GM21717 (cell line): ENCODE measurements at regions not wholly inside any gene's neighbourhood (a gene's known extent, or its start where the extent isn't known, plus 50 kb on each side); places are given as distances from the start of the nearest gene placed in this dataset.

Experiments used
- ATAC-seq: cut with Tn5 transposase; IDR thresholded peaks from one replicate; pipeline ENCODE4 v1.9.1; 2021; ENCODE audit warnings: mild to moderate bottlenecking, moderate library complexity; ENCODE audit not compliant: unreplicated experiment

- ATAC-seq: no peak
These were observed 157.7 kb upstream of the DIPK2B start for GRCh38 chrX:45358392-45358791.

DNA sequence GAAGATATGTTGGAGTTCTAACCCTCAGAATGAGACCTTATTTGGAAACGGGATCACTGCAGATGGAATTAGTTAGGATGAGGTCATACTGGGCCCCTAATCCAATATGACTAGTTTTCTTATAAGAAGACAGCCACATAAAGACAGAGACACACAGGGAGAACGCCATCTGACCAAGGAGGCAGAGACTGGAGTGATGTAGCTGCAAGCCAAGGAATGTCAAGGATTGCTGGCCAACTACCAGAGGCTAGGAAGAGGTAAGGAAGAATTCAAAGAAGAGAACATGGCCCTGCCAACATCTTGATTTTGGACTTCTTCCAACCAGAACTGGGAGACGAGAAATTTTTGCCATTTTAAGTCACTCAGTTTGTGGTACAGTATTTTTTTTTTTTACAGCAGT is 152.8 kb upstream of the DIPK2B start:
- no peak for ATAC-seq

- ATAC-seq: no peak
These were observed 151.9 kb upstream of the DIPK2B start for GRCh38 chrX:45352611-45353010.

- no peak for ATAC-seq
These were observed 150.8 kb upstream of the DIPK2B start for GRCh38 chrX:45351478-45351877.

DNA sequence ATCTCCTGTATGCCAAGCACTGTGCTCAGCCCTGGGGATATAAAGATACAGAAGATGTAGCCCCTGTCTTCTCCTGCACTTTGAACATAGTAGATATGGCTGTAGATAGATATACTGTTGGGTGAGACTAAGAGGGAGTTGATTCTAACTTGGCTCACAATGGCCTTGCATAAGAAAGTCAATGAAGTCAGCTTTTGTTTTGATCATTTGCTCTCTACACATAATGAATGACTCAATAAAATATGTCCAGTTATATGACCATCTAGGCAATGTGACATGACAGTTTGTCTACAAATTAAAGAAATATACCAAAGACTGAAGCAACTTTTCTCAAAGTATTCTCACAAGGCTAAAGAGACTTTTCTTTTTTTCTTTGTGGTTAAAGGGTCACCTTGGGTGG is 147.6 kb upstream of the DIPK2B start:
- ATAC-seq: no peak

DNA sequence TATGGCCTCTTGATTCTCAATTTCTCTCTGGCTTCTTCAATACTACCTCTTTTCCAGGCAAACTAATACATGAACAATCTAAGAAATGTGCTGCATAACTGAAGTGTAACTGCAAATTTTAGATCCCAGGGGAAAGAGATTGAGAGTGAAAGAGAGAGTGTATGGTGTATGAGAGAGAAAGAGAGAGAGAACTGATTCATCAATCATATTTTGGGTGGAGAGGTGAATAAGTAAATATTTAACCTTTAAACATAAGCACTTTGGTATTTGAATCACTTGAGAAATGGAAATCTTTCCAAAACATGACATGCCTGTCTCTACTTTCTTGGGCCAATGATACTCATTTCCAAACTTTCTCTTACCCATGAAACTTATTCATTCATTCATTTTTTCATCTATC is 147.2 kb upstream of the DIPK2B start:
- no peak for ATAC-seq

DNA sequence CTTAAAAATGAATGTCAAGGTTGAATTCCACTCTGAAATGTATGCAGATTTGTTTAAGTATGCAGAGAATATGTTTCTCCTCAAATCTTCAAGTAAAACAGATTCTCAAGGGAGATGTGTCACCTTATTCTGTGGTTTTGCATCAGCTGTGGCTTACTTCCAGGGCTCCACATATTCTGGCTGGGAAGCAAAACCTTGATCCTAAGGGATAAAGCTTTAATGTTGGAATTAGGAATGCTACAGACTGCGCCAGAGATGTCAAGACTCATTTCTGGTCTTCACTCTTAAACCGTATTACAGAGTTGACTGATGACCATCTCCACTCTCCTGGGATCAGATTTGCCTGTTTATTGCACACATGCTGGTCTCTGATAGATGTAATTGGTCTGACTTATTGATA is 143.9 kb upstream of the DIPK2B start:
- no peak for ATAC-seq

GRCh38 chrX:45329217-45329616 is 128.5 kb upstream of the DIPK2B start:
- ATAC-seq: no peak

GRCh38 chrX:45324941-45325340 is 124.3 kb upstream of the DIPK2B start:
- no peak for ATAC-seq

GRCh38 chrX:45323387-45323786 is 122.7 kb upstream of the DIPK2B start:
- no peak for ATAC-seq

DNA sequence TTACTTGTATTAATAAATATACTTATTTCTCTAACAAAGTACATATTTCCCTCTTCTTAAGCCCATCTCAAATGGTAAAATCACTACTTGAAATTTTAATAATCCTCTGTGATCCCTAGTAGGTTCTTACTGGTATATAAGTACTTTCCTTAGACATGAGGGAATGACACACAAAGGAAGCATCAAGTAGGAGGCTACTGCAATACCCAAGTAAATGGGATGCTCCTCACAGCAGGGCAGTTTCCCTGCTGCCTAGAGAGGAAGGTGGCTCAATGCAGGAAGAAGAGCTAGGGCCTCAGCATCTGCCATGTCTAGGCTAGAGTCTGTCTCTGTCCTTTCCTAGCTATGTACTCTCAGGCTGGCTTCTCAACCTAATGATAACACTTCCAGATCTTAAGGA is 122.1 kb upstream of the DIPK2B start:
- no peak for ATAC-seq

GRCh38 chrX:45322382-45322781 is 121.7 kb upstream of the DIPK2B start:
- no peak for ATAC-seq

- ATAC-seq: no peak
These were observed 119.5 kb upstream of the DIPK2B start for GRCh38 chrX:45320191-45320590.

GRCh38 chrX:45309801-45310200 is 109.1 kb upstream of the DIPK2B start:
- no peak for ATAC-seq

GRCh38 chrX:45309096-45309495 is 108.4 kb upstream of the DIPK2B start:
- no peak for ATAC-seq

- no peak for ATAC-seq
These were observed 106.1 kb upstream of the DIPK2B start for GRCh38 chrX:45306794-45307193.

- no peak for ATAC-seq
These were observed 100.0 kb upstream of the DIPK2B start for GRCh38 chrX:45300638-45301037.

DNA sequence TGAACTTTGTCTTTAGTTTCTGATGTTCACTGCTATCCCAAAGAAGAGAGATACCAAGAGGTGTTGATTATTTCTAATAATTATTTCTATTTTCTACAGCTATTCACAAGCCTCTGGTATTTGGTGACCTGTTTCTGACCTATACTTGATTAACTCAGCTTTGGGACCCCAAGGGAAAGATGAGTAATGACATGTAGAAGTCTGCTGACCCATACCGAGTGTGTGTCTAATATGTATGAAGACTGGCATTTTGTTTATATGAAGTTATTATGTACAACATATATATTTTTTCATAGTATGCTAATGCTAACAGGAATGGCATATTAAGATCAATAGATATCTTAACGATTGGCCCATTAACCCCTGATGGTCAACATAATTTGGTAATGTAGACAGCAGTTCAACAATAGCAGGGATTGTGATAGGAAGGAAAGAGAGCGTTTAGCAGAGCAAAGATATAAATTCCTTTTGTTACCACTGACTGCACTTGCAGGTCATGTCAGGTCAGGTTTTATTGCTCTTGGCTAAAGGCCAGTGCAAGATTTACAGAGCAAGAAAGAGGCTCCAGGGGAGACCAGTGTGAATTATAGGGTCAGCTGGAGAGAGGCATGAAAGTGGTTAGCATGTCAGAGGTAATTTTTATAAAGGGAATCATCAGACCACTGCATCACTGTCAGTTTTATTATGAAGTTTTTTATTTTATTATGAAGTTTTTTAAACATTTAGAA is 94.7 kb upstream of the DIPK2B start:
- ATAC-seq: no peak

GRCh38 chrX:45274576-45274975 is 73.9 kb upstream of the DIPK2B start:
- no peak for ATAC-seq

DNA sequence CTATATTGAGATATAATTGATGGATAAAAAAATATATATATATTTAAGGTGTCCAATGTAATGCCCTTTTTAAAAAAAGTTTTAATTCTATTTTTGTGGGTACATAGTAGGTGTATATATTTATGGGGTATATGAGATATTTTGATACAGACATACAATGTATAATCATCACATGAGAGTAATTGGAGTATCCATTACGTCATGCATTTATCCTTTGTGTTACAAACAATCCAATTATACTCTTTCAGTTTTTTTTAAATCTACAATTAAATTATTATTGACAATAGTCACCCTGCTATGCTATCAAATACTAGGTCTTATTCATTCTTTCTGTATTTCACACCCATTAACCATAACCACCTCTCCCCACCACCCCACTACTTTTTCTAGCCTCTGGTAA is 66.3 kb upstream of the DIPK2B start:
- no peak for ATAC-seq

DNA sequence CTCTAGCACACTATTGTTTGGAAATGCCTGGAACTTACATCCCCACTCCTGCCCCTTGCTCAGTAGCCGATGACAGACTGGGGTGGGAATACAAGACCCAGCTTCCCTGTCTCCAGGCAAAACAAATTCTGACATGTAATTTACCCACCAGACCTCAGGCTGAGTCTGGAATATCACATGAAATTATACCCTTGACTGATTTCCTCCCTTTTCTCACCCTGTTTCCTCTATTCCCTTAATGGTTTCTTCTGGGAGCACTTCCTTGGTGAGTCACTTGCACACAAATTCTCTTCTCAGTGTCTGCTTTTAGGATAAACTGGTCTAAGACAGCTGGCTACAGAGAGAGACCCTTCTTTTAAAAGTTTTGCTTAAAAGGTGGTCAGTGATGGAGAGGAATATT is 65.8 kb upstream of the DIPK2B start:
- ATAC-seq: no peak

- ATAC-seq: no peak
These were observed 64.2 kb upstream of the DIPK2B start for GRCh38 chrX:45264865-45265264.

DNA sequence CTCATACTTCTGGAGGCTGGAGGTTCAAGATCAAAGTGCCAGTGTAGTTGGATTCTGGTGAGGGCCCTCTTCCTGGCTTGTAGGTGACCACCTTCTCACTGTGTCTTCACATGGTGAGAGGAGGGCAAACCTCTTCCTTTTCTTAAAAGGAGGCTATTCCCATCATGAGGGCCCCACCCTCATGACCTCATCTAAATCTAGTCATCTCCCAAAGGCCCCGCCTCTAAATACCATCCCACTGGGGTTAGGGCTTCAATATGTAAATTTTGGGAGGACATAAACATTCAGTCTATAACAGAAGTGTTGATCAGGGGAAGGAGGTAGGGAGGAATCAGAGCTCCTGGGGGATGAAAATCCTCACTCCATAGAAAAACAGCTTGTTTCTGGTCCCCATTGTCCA is 60.8 kb upstream of the DIPK2B start:
- ATAC-seq: no peak
